ENCODE measurements at regions not wholly inside any gene's neighbourhood (a gene's known extent, or its start where the extent isn't known, plus 50 kb on each side); places are given as distances from the start of the nearest gene placed in this dataset.

DNA sequence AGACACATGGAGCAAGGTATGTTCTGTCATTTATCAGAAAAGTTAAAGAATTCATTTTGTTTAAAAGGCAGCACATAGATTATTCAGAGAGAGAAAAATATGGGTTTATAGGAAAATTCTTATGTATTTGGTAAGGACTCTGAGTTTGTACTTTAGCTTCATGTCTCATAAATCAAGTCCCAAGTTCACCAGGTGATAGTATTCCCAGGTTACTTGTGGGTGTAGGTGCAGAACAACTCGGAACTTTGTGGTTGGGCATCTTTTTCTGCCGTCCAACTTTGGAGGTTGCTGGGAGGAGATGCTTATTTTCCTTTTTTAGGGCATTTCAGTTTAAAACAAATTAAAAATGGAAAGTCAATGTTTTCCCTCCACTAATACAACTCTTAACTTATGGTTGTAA, 269.8 kb upstream of the DMRT1 start:
- Histone ChIP-seq H2AFZ (replicated peaks; ENCODE audit: low read length, poor library complexity) (no peak overlapping the region), H2BK120ac (ENCODE audit: low read depth, low read length) (no peak overlapping the region), H3K18ac (ENCODE audit: low read depth, low read length) (no peak overlapping the region), H3K4me2 (ENCODE audit: low read depth, low read length) (no peak overlapping the region), H2AK5ac (ENCODE audit: low read depth, low read length) (no peak overlapping the region), H3K4me3 (ENCODE audit: insufficient read depth, low read depth, low read length) (no peak overlapping the region), H2BK5ac (ENCODE audit: low read depth, low read length, poor library complexity, severe bottlenecking) (no peak overlapping the region), H3K14ac (replicated peaks; ENCODE audit: low read depth, low read length) (no peak overlapping the region), H3K9me3 (ENCODE audit: control insufficient read depth, insufficient read depth, low read length) (no peaks in the 10 kb centered on the region), H4K20me1 (ENCODE audit: insufficient read depth, low read length) (no peaks in the 10 kb centered on the region), H3K56ac (ENCODE audit: extremely low read depth, insufficient read depth, low read length) (no peak overlapping the region), H4K91ac (ENCODE audit: insufficient read depth, low read depth, low read length) (no peak overlapping the region), H3K9me1 (ENCODE audit: insufficient read depth, low read length) (no peaks in the 10 kb centered on the region), H3K27me3 (ENCODE audit: control insufficient read depth, insufficient read depth, low read length) (no peaks in the 10 kb centered on the region; the same call in none of the 2 replicates), H2BK20ac (ENCODE audit: low read depth, low read length) (no peak overlapping the region), H3K79me1 (ENCODE audit: low read depth in 1 of 2, low read length in 2 of 2) (no peaks in the 10 kb centered on the region), H4K8ac (ENCODE audit: low read depth in 2 of 2, low read length in 2 of 2) (no peak overlapping the region), H3K4ac (ENCODE audit: low read depth, low read length) (no peak overlapping the region), H3K9ac (ENCODE audit: low read depth, low read length) (no peak overlapping the region), H4K5ac (ENCODE audit: low read depth, low read length) (no peak overlapping the region), H2BK15ac (ENCODE audit: low read depth, low read length) (no peak overlapping the region), H3K27ac (ENCODE audit: insufficient read depth, low read length) (no peak overlapping the region), H3K23ac (ENCODE audit: low read depth, low read length) (no peak overlapping the region), H3K4me1 (ENCODE audit: control insufficient read depth, insufficient read depth, low read length) (no peaks in the 10 kb centered on the region), H3K36me3 (ENCODE audit: control insufficient read depth, insufficient read depth, low read length) (no peaks in the 10 kb centered on the region), H2AK9ac (replicated peaks; ENCODE audit: low read depth, low read length, poor library complexity) (no peak overlapping the region)
- TF ChIP-seq RAD21 (IDR thresholded peaks at IDR 0.05; ENCODE audit: low read length): no peak
- ChIA-PET POLR2A (ENCODE audit: unreplicated experiment) (no interaction called here), CTCF (interaction anchor here (0.6 to 1.4 kb wide), 3 partner anchors 9 to 210 kb away, joined by 3 to 5 read pairs (median 5); no protein-coding TSS in a partner anchor)
- DNase-seq (no peak), ATAC-seq (ENCODE audit: low read depth) (no peak)
- dilution Hi-C loops (cut with HindIII; ENCODE audit: low sequenced_read_pairs, unreplicated experiment) (no loop called here), in situ Hi-C loops (cut with MboI; ENCODE audit: low sequenced_read_pairs) (no loop called here), intact Hi-C loops (cut with micrococcal nuclease) (no loop called here)
- WGBS, 2 experiments (ENCODE audit: extremely low coverage in 2 of 2, insufficient read length in 1 of 2): no CpG with 5 or more reads among the region's 2 CpGs
- no TSS peak for BruUV-seq (replicated peaks)

Data from IMR-90 (cell line).